H9 (cell line): ENCODE measurements at regions not wholly inside any gene's neighbourhood (a gene's known extent, or its start where the extent isn't known, plus 50 kb on each side); places are given as distances from the start of the nearest gene placed in this dataset.

ENCODE experiments used
- DNase-seq: peaks from one replicate; pipeline ENCODE4 v3.0.0-alpha.2; 2017
- H2AFZ ChIP-seq: one replicate; pipeline ENCODE4 v1.6.1; 2013; ENCODE audit warnings: mild to moderate bottlenecking, low read length, control low read depth, moderate library complexity
- H2AK5ac ChIP-seq: 2 replicates; pipeline ENCODE4 v1.6.1; 2013; ENCODE audit warnings: low read length, control low read depth, mixed read lengths; ENCODE audit not compliant: insufficient read length
- H2BK120ac ChIP-seq: one replicate; pipeline ENCODE4 v1.6.1; 2013; ENCODE audit warnings: low read depth, mild to moderate bottlenecking, low read length, control low read depth, inconsistent platforms; ENCODE audit not compliant: poor library complexity, severe bottlenecking
- H2BK12ac ChIP-seq: 2 replicates; pipeline ENCODE4 v1.6.1; 2013; ENCODE audit warnings: low read length, control low read depth, mixed read lengths, low read depth; ENCODE audit not compliant: insufficient read length
- H2BK15ac ChIP-seq: 2 replicates; pipeline ENCODE4 v1.6.1; 2013; ENCODE audit warnings: low read depth, low read length, control low read depth
- H2BK20ac ChIP-seq: one replicate; pipeline ENCODE4 v1.6.1; 2013; ENCODE audit warnings: low read depth, mild to moderate bottlenecking, low read length, control low read depth, inconsistent platforms; ENCODE audit not compliant: poor library complexity, severe bottlenecking
- H2BK5ac ChIP-seq: 2 replicates; pipeline ENCODE4 v1.6.1; 2013; ENCODE audit warnings: low read length, control low read depth, mixed read lengths; ENCODE audit not compliant: insufficient read length
- H3K14ac ChIP-seq: 2 replicates; pipeline ENCODE4 v1.6.1; 2013; ENCODE audit warnings: low read length, control low read depth; ENCODE audit not compliant: insufficient read depth
- H3K18ac ChIP-seq: 2 replicates; pipeline ENCODE4 v1.6.1; 2013; ENCODE audit warnings: low read depth, mild to moderate bottlenecking, mixed read lengths, low read length, control low read depth; ENCODE audit not compliant: insufficient read length
- H3K23ac ChIP-seq: 2 replicates; pipeline ENCODE4 v1.6.1; 2013; ENCODE audit warnings: low read length, control low read depth, mixed read lengths, low read depth; ENCODE audit not compliant: insufficient read length
- H3K23me2 ChIP-seq: 2 replicates; pipeline ENCODE4 v1.6.1; 2013; ENCODE audit warnings: low read depth, mild to moderate bottlenecking, mixed read lengths, low read length, control low read depth; ENCODE audit not compliant: insufficient read length, poor library complexity, severe bottlenecking
- H3K27ac ChIP-seq: 2 replicates; pipeline ENCODE4 v1.5.1; 2013; ENCODE audit warnings: low read length, control low read depth, mixed read lengths, low read depth; ENCODE audit not compliant: insufficient read length
- H3K27me3 ChIP-seq: 2 replicates; pipeline ENCODE4 v1.6.1; 2013; ENCODE audit warnings: low read length, control low read depth, inconsistent platforms; ENCODE audit not compliant: insufficient read depth
- H3K4ac ChIP-seq: 2 replicates; pipeline ENCODE4 v1.6.1; 2013; ENCODE audit warnings: low read depth, mild to moderate bottlenecking, control low read depth, inconsistent platforms, low read length, moderate library complexity
- H3K4me1 ChIP-seq: 2 replicates; pipeline ENCODE4 v1.6.1; 2013; ENCODE audit warnings: low read length, control low read depth, inconsistent platforms; ENCODE audit not compliant: insufficient read depth
- H3K4me2 ChIP-seq: 2 replicates; pipeline ENCODE4 v1.6.1; 2013; ENCODE audit warnings: low read length, control low read depth, mixed read lengths; ENCODE audit not compliant: insufficient read length, insufficient read depth
- H3K56ac ChIP-seq: 2 replicates; pipeline ENCODE4 v1.6.1; 2013; ENCODE audit warnings: low read depth, mild to moderate bottlenecking, mixed read lengths, low read length, control low read depth; ENCODE audit not compliant: insufficient read length
- H3K79me1 ChIP-seq: 2 replicates; pipeline ENCODE4 v1.6.1; 2013; ENCODE audit warnings: low read depth, mild to moderate bottlenecking, moderate library complexity, low read length, control low read depth, inconsistent platforms; ENCODE audit not compliant: insufficient read depth, poor library complexity, severe bottlenecking
- H3K79me2 ChIP-seq: 2 replicates; pipeline ENCODE4 v1.6.1; 2013; ENCODE audit warnings: low read length, control low read depth, inconsistent platforms; ENCODE audit not compliant: insufficient read depth
- H3K9ac ChIP-seq: 2 replicates; pipeline ENCODE4 v1.6.1; 2013; ENCODE audit warnings: low read length, control low read depth, mixed read lengths; ENCODE audit not compliant: insufficient read length; ENCODE audit errors: extremely low read depth
- H3K9me3 ChIP-seq: one replicate; pipeline ENCODE4 v1.6.1; 2013; ENCODE audit warnings: low read depth, low read length, inconsistent platforms; ENCODE audit not compliant: control insufficient read depth
- H3T11ph ChIP-seq: one replicate; pipeline ENCODE4 v1.6.1; 2013; ENCODE audit warnings: mild to moderate bottlenecking, low read length, control low read depth, inconsistent platforms
- H4K20me1 ChIP-seq: one replicate; pipeline ENCODE4 v1.6.1; 2013; ENCODE audit not compliant: control insufficient read depth, insufficient read length, insufficient read depth
- H4K5ac ChIP-seq: 2 replicates; pipeline ENCODE4 v1.6.1; 2013; ENCODE audit warnings: low read depth, mild to moderate bottlenecking, mixed read lengths, low read length, control low read depth; ENCODE audit not compliant: insufficient read length
- H4K8ac ChIP-seq: replicated peaks from 2 replicates; pipeline ENCODE4 v1.6.1; 2013; ENCODE audit warnings: low read length, control low read depth, mixed read lengths, low read depth; ENCODE audit not compliant: insufficient read length
- H4K91ac ChIP-seq: 2 replicates; pipeline ENCODE4 v1.6.1; 2013; ENCODE audit warnings: low read depth, mild to moderate bottlenecking, moderate library complexity, mixed read lengths, low read length, control low read depth; ENCODE audit not compliant: insufficient read length
- H3K27ac Mint-ChIP-seq, 3 experiments: 2 replicates in 2 of 3; 3 replicates in 1 of 3; pipeline ENCODE4 v1.8.0; 2020 to 2021; ENCODE audit warnings: mixed read lengths in 3 of 3, mild to moderate bottlenecking in 1 of 3, moderate library complexity in 1 of 3
- H3K27me3 Mint-ChIP-seq: 2 replicates; pipeline ENCODE4 v1.8.0; 2021; ENCODE audit warnings: low read depth, mild to moderate bottlenecking, moderate library complexity, mixed read lengths
- H3K36me3 Mint-ChIP-seq, 3 experiments: 2 replicates in 2 of 3; 3 replicates in 1 of 3; pipeline ENCODE4 v1.8.0; 2020 to 2021; ENCODE audit warnings: low read depth in 3 of 3, mixed read lengths in 3 of 3; ENCODE audit not compliant: insufficient read depth in 1 of 3
- H3K4me1 Mint-ChIP-seq, 2 experiments: 2 replicates each; pipeline ENCODE4 v1.8.0; 2020; ENCODE audit warnings: mixed read lengths in 2 of 2
- H3K4me3 Mint-ChIP-seq, 2 experiments: 2 replicates in 1 of 2; 3 replicates in 1 of 2; pipeline ENCODE4 v1.8.0; 2020 to 2021; ENCODE audit warnings: mild to moderate bottlenecking in 2 of 2, mixed read lengths in 2 of 2, moderate library complexity in 1 of 2
- H3K9me3 Mint-ChIP-seq, 2 experiments: 2 replicates in 1 of 2; 3 replicates in 1 of 2; pipeline ENCODE4 v1.8.0; 2020; ENCODE audit warnings: mild to moderate bottlenecking in 2 of 2, mixed read lengths in 2 of 2, moderate library complexity in 1 of 2
- CTCF ChIP-seq: fragments of 200-600 bp; sonication (generic); conservative IDR thresholded peaks from 3 replicates; pipeline ENCODE4 v1.8.0; 2021; ENCODE audit warnings: antibody characterized with exemption, mild to moderate bottlenecking
- WGBS: extraction: QIAGEN DNeasy Blood & Tissue Kit; methylation state at CpG from one replicate; pipeline ENCODE4 v1.1.7; 2013; ENCODE audit warnings: missing lambda C conversion rate, low lambda C conversion rate, mixed read lengths; ENCODE audit not compliant: insufficient read length; ENCODE audit errors: extremely low coverage; 5-methylcytosine and 5-hydroxymethylcytosine counted together

GRCh38 chr5:92633875-92634487, 947.0 kb downstream of the NR2F1-AS1 start:
- H3K14ac ChIP-seq: no peak overlapping the region
- H3K4me3 Mint-ChIP-seq: no peak overlapping the region
- no peak overlapping the region for H2BK120ac ChIP-seq
- no peak overlapping the region for H4K5ac ChIP-seq
- peaks cover 0 to 5% (median 2%) of the 10 kb centered on the region in 3 experiments; a peak in 3 of 7 replicates for H3K36me3 Mint-ChIP-seq
- H3K4me2 ChIP-seq: no peak overlapping the region
- H3K27ac ChIP-seq: no peak overlapping the region
- H3K56ac ChIP-seq: no peak overlapping the region
- no peak overlapping the region for H3K23ac ChIP-seq
- H3K9me3 Mint-ChIP-seq: peaks cover 0 to 2% of the 10 kb centered on the region in 2 experiments; a peak in 1 of 5 replicates
- no peak for TF ChIP-seq CTCF
- H3K27me3 ChIP-seq: no peaks in the 10 kb centered on the region
- no peak overlapping the region for H3K27ac Mint-ChIP-seq
- H3K27me3 Mint-ChIP-seq: no peaks in the 10 kb centered on the region
- H3K4me1 ChIP-seq: no peaks in the 10 kb centered on the region
- H2BK12ac ChIP-seq: no peak overlapping the region
- H3K9me3 ChIP-seq: no peaks in the 10 kb centered on the region
- H4K20me1 ChIP-seq: no peaks in the 10 kb centered on the region
- H3K79me2 ChIP-seq: no peaks in the 10 kb centered on the region
- H3K4ac ChIP-seq: no peak overlapping the region
- WGBS: no CpG with 5 or more reads among the region's 5 CpGs
- H3K4me1 Mint-ChIP-seq: peaks cover 13 to 14% of the 10 kb centered on the region in 2 experiments
- DNase-seq: no peak
- no peaks in the 10 kb centered on the region for H3K23me2 ChIP-seq
- H3K18ac ChIP-seq: no peak overlapping the region
- H2BK5ac ChIP-seq: no peak overlapping the region
- no peaks in the 10 kb centered on the region for H3K79me1 ChIP-seq
- no peak overlapping the region for H4K91ac ChIP-seq
- no peak overlapping the region for H3T11ph ChIP-seq
- H2AK5ac ChIP-seq: no peak overlapping the region
- H2BK20ac ChIP-seq: no peak overlapping the region
- H4K8ac ChIP-seq: no peak overlapping the region
- H3K9ac ChIP-seq: no peak overlapping the region
- no peak overlapping the region for H2BK15ac ChIP-seq
- peak overlapping the region; percentile 8 for H2AFZ ChIP-seq
